C4-2B (cell line): ENCODE measurements at regions not wholly inside any gene's neighbourhood (a gene's known extent, or its start where the extent isn't known, plus 50 kb on each side); places are given as distances from the start of the nearest gene placed in this dataset.

Source experiments
- CTCF ChIP-seq: fragments of 450-650 bp; conservative IDR thresholded peaks from 2 replicates; pipeline ENCODE4 v1.5.1; 2017; ENCODE audit warnings: mild to moderate bottlenecking
- ZFX ChIP-seq: fragments of 450-650 bp; IDR thresholded peaks from 2 replicates; pipeline ENCODE4 v1.6.1; 2017

- TF ChIP-seq CTCF: no peak
- TF ChIP-seq ZFX: no peak
These were observed 169.2 kb downstream of the LPIN1 start for GRCh38 chr2:11915650-11916049.
